ENCODE measurements at regions not wholly inside any gene's neighbourhood (a gene's known extent, or its start where the extent isn't known, plus 50 kb on each side); places are given as distances from the start of the nearest gene placed in this dataset.
"Not testable (repeated sequence)": the region's sequence is repeated elsewhere in the genome, so short reads cannot be mapped to it uniquely, and the experiment has no call there.

DNA sequence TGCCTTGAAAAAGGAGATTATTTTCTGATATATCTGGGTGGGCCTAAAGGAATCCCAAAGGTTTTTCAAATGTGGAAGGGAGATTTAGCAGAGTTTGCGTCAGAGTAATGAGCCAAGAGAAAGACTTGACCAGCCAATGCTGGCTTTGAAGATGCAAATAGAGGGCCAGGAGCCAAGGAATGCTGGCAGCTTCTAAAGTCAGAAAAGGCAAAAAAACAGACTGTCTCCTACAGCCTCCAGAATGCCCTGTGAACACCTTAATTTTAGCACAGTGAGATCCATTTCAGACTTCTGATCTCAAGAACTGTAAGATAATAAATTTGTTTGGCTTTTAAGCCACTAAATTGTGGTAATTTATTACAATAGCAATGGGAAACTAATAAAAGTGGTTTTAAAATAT is 122.6 kb upstream of the FREM1 start:
- DNase-seq, result no peak

DNA sequence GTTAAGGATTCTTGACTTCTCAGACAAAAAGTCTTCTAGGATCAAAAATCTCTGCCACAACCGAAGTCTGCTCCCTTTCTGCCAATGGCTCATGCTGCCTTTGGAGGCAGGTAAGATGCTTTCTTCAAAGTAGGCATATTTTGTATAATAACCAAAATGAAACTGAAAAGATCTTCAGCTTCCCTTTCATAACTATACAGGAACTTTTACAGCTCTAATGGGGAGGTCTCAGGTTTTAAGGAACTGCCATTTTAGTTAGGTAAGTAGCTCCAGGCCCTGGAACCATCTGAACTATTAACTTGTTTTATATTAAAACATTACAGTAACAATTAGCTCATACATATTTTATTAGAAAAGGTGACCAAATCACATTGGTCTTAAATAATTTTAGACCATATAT is 110.9 kb upstream of the FREM1 start:
- no peak for DNase-seq

DNA sequence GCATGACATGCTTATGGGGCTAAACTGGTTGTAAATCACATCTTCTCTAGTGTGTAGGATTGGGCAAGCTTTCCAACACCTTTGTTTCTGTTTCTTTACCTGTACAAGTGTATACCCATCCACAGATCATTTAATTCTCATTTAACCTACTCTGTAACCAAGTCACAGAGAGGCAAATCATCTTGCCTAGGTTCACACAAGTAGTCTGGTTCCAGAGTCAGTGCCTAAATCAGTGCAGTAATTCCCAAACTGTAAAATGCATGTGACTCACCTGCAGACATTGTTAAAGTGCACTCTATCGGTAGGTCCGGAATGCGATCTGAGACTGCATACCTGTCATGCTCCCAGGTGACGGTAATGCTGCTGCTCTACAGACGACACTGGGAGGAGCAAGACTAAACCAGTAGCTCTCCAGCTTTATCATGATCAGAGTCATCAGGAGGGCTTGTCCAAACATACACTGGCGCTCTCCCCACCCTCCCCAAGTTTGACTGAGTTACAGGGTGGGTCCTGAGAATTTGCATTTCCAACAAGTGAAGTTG is 107.9 kb upstream of the FREM1 start:
- no peak for DNase-seq

DNA sequence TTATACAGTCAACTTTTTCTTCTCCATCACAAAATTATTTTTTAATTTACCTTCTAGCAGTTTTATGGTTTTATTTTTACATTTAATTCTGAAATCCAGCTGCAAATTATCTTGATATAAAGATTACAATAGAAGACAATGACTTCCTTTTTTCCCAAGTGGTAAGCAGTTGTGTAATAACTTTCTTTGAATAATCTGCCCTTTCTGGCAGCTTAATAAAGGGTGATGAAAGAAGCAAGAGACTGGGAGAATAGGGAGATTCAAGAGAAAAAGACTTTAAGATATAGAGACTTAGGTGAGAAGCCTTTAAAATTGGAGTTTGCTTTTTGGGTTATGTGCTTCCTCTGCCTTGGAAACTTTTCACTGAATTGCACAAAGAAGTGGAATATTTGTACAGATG is 100.4 kb upstream of the FREM1 start:
- no peak for DNase-seq

DNA sequence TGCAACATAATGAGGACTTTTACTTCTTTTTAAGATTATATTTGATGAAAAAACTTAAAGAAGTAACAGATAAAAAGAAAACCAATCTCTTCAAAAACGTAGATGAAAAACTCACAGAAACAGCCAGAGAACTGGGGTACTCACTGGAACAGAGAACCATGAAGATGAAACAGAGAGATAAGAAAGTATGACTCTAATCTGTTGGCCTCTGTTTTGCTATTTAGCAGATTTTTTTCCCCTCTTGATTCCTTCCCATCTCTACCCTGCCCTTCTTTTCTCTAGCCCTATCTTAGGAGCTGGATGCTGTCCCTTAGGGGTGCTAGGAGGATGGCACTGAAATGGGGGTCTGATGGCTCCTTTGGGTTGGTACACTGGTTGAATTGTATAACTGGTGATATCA is 97.5 kb upstream of the FREM1 start:
- no peak for DNase-seq

DNA sequence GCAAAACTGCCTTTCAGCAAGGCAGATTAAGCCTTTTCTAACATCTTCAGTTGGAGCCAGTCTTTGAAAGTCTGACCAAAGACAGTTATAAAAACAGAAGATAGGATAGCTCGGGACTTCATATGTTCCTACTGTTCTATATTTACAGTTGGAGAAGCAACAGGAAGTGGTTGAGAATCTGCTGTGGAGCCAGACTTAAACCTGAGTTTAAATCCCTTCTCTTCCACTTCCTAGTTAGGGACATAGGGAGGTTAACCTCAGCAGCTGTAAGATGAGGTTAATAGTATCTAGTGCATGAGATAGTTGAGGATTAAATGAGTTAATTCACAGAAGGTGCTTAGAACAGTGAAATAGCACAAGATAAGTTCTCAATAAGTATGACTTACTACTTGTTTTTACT is 84.5 kb upstream of the FREM1 start:
- no peak for DNase-seq

DNA sequence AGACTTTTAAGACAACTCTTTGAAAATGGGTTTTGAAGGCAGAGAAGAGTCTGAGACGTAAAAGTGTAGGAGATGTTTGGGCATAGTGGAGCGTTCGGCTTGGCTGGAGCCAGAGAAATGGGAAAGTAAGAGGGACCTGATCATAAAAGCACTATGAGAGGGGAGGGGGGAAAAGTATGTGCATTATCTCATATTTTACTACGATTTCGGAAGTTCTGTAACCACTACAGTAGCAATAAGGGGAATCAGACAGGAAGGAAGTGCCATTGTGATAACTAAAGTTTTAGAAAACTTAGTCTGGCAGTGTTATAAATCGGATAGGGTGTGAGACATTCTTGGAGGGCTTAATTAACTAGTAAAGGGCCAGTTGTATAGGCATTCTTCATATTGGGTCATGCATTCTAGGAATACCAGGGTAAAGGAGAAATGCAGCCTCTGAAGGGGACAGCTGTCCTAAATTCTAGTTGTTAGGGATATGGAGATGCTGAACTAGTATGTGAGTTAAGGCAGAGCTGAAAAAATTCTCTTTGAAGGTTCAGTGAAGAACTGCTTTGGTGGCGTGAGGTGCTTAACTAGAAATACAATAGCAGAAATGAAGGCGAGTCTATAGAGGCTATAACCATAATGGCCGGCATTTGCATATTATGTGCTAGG is 83.8 kb upstream of the FREM1 start:
- no peak for DNase-seq

DNA sequence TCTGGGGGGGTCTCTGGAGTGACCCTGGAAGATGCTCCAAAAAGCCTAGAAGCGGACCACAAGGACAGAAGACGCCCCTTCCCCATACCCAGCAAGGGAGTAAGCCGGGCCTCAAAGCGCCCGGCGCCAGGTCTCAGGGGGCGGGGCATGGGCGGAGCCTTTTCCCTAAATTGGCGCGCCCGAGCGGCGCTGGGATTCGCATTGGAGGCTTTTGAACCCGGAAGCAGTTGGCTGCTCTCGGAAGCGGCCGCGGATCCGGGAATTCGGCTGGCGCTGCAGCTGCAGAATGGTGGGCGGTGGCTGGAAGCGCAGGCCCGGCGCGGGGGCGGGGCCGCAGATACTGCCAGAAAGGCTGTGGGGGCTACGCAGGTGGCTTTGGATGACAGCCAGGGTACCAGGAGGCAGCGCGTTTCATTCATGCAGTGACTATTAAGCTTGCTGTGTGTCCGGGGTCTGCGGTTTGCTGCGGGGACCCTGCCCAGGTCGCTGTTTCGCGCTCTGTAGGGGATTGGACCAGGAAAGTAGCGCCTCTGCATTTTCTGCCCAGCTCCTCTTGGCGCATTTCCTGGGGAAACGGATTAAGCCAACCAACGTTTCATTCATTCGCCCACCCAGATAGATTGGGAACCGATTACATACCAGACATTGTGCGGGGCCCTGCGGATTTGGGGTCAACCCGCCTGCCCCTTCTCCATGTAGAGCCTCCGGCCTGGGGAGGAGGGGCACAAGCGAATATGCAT is 83.0 kb upstream of the FREM1 start:
- DNase-seq, result peak; percentile 98 to 99

DNA sequence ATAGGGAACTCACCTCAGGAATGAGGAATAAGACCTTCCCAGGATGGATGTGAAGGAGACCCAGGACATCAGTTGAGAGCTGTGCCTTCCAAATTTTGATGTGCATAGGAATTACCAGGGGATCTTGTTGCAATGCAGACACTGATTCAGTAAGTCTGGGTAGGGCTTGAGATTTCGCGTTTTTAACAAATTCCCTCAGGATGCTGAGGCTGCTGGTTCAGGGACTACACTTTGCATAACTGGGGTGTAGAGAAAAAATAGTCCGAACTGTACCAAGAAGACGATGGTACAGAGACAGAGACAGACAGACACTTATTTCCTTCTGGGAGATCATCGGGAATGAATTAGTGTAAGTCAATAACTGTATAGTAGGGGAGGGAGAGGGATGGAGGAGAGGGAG is 82.3 kb upstream of the FREM1 start:
- DNase-seq, result peak in 1 of 2 experiments; percentile 36

DNA sequence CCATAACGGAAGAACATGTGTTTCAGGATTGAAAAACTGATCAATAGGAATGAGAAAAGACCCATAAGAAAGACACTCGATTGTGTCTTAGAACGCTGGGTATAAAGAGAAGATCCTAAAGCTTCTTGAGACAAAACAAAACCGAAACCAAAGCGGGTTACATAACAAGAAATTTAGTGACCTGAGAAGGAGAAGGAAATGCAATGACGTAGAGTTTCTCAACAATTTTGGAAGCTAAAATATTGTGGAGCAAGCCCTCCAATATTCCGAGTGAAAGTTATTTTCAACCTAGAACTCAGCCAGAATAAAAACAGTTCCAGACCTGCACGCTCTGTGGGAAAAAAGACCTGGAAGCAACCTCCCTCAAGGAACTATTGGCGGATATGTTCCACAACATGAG is 81.9 kb upstream of the FREM1 start:
- DNase-seq, result peak in 1 of 2 experiments; percentile 43

DNA sequence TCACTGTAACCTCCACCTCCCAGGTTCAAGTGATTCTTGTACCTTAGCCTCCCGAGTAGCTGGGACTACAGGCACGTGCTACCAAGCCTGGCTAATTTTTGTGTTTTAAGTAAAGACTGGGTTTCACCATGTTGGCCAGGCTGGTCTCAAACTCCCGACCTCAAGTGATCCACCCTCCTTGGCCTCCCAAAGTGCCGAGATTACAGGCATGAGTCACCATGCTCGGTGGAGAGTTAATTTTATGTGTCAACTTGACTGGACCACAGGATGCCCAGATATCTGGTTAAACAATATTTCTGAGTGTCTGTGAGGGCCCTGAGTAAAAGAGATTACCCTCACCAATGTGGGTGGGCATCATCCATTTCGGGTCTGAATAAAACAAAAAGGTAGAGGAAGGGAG is 80.4 kb upstream of the FREM1 start:
- not testable (repeated sequence) for DNase-seq

DNA sequence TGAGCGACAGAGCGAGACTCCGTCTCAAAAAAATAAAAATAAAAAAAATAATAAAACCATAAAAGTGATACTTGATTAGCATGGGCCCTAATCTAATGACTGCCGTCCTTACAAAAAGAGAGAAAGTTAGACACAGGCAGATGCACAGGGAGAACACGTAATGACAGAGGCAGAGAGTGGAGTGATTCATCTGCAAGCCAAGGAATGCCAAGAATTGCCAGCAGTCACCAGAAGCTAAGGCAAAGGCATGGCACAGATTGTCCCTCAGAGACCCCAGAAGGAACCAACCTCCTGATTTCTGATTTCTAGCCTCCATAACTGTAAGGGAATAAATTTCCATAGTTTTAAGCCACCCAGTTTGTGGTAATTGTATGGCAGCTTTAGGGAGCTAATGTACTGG is 79.6 kb upstream of the FREM1 start:
- no peak for DNase-seq

DNA sequence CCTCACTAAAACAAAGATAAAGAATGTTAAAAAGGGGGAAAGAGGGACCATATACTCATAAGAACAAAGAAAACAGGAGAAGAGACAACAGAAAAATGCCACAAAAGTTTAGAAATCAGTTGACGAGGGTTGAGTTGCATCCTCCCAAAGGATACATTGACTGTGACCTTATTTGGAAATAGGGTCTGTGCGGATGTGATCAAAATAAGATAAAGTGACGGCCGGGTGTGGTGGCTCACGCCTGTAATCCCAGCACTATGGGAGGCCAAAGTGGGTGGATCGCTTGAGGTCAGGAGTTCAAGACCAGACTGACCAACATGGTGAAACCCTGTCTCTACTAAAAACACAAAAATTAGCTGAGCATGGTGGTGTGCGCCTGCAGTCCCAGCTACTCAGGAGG is 79.1 kb upstream of the FREM1 start:
- not testable (repeated sequence) for DNase-seq

DNA sequence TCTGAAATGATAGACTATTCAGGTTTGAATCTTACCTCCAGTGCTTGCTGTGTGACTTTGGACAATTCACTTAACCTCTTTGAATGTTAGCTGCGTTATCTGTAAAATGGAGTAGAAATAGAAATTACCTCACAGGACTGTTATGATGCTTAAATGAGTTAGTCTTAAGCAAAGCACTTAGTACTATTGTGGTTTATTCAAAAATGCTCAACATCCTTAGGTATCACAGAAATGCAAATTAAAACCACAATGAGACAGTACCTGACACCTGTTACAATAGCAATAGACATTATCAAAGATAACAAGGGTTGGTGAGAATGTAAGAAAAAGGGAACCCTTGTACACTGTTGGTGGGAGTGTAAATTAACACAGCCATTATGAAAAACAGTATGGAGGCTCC is 77.6 kb upstream of the FREM1 start:
- DNase-seq, result no peak

DNA sequence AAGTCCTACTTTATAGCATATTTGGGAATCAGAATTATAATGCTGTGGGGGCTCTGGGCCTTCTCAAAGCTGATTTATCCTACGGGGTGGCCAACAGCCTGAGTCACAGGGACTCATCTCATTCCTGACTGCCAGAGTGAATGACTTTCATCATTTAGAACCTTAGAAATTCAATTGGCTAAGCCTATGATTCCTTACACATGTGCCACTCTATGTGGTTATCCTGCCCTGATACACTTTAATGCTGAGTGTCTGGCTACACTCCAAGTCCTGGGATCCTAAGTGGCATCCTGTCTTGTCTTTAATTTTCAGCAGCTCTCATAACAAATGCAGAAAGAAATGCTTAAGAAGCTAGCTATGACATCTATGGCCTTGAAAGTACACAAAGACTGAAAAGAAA is 75.2 kb upstream of the FREM1 start:
- DNase-seq, result no peak

DNA sequence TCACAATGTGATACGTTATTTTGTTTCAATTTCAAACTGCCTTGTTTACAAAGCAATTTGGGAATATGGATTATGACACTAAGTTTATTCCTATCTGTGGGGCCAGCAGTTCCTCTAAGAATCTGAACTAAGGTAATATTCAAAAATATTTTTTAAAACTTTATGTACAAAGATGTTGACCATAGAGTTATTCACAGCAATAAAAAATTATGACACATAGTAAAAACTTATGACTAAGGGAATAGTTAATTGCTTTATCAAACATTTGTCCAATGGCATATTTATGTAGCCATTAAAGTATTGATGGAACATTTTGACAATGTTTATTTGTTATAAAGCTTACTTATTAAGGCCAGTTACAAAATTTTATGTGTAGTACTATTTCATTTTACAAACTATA is 73.4 kb upstream of the FREM1 start:
- no peak for DNase-seq

DNA sequence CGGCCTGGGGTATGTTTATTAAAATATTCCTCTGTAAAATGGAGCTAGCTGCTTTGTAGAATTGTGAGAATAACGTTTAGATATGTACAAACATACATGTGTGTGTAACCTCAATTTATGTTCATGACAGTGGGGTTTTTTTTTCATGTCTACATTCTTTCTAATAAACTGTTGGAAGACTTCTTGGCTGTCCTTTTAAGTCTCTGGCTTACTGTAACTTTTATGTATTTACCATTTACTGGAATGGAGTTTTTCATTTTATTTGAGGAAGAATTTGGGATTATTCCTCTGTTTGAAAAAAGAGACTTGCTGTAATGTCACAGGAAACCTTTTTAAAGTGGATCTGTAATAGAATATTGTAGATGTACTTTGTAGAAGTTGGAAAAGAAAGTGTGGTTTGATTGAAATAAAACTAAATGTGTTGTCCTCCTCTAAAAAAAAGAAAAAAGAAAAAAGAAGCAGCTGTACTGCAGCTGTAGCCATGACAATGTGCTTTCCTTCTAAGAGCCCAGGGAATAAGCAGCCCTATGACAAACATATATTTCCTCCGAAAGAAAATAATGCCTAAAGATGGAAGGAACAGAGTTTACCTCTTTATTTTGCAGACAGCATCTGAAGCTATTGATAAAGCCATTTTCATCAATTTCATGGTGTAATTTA is 71.2 kb upstream of the FREM1 start:
- DNase-seq, result no peak

DNA sequence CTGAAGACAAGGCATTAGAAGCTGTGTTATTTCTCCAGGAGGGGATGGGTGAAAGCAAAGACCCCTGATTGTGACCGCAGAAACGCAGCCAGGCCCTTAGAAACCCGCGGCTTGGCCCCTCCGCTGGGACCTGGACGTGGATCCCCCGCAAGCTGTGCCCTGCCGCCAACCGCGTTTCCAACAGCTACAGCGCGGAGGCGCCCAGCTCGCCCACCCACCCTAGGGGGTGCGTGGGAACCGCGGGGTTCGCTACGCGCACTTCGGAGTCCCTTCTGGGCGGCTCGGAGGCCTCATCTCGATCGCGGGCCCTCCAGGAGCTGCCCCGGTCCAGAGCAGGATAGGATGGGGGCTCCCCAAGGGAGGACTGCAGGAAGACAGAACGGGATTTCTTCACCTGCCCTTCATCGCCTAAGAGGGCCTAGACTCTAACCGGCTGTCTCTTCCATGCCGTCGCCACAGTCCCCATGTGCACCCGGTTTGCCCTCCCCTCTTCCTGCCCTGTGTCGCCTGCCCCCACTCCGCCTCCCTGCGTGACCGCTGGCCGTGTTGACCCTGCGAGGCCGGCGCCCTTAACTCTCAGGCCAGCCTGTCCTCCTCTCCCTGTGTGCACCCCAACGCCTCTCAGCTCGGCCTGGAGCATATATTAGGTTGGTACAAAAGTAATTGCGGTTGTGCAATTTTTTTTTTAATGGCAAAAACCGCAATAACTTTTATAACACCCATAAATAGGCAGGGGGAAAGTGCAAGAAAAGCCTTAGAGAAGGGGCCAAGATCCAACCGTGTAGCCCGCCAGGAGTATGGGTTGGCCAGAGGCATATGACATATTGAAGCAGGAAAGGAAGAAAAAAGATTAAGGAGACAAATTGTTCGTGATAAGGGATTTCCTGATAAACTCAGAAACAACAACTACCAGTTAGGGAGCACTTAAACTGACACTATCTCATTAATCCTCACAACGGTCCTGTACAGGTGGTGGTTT is 68.1 kb upstream of the FREM1 start:
- DNase-seq, result no peak

DNA sequence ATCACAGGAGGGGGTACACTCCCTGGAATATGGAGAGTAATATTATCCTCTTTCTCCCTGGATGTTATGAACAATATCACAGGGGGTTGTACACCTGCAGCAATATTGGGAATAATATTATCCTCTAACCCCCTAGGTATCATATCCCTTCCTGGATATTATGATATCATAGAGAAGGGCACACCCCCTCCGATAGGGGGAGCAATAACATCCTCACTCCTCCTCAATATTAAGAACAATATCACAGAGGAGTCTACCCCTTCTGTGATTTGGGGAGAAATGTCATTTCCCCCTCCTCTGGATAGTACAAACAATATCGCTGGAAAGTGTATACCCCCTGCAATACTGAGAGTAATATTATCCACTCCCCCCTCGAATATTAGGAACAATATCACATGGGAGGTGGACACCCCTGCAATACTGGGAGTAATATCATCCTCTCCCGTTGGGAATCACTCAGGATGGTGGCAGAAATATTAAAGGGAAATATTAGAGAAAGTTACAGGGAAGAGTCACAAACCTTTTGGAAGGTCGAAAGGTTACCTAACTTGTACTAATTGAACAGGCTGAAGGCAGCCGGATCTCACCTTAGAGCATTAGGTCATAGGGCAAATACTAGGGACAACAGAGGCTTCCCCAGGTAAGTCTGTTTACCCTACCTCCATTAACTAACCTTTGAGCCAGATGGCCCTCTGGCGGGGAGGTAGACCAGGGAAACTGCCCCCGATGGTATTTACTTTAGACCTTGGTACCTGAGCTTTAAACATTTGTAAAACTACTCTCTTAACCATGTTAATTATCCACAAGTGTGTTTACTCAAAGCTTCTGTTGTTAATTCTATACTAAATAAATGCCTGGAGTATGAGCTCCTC is 57.5 kb upstream of the FREM1 start:
- no peak for DNase-seq

DNA sequence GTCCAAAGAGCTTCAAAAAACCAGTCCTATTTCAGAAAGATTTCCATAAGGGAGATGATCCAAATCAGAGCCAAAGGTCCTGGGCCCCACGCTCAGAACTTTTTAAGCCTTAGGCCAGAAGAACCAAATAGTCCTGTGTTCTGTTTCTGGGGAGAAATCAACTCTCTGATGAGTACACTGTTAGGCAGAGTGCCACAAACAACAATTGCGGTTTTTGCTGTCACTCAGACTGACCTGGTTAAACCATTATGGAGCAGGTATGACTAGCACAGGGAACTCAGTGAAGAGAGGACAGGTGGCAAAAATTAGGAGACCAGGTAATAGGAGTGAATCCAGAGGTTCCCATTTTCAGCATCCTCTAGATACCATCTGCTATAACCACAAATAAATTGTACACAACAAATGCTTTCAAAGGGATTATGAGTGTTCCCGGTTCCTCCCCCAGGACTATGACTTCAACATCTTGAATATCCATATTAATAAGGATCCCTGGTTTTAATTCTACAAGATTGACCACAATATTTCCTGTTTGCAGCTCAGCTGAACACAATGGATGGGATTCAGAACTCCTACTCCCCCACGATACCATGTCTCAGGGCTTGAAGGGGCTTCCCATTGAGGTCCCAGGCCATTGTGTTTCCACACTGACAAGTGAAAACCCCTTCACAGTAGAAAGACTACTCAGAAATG is 52.1 kb upstream of the FREM1 start:
- no peak for DNase-seq

Data from NCI-H2081 (cell line).